ENCODE measurements at regions not wholly inside any gene's neighbourhood (a gene's known extent, or its start where the extent isn't known, plus 50 kb on each side); places are given as distances from the start of the nearest gene placed in this dataset.
"Not testable (repeated sequence)": the region's sequence is repeated elsewhere in the genome, so short reads cannot be mapped to it uniquely, and the experiment has no call there.

DNA sequence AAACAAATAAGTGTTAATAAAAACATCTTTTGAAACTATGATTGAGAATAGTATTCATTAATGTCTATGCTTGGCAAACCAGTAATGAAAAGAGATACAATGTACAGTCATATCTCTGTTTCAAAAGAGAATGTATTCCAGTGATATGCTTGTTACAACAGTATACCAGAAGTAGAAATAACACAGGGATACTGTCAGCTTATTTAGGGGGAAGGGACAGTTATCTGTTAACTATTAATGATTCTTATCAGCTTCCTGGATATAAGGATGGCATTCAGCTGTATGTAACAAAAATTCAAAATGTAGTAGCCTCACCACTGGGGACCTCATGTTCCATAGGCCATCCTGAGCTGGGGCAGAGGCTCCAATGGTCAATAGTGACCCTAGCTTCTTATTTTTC lies 103.8 kb upstream of the TBX18 start:
- no peak for TF ChIP-seq CTCF (conservative IDR thresholded peaks at IDR 0.05)
- H3K27ac ChIP-seq = peak overlapping the region; percentile 48

DNA sequence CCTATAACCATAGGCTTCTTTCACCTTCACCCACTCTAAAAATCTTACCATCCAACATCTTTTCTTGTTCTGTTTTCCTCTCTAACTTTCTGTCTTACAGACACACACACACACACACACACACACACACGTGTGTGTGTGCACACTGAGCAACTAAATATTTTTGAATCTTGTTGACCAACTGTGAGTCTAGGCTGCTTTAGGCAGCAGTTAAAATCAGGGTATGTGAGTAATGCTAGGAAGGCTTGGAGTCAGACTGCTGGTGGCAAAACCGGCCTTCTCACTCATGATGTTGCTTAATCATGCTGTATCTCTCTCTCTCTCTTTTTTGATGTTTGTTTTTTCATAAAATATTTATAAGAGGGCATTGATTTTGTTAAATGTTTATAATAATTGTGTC lies 103.1 kb upstream of the TBX18 start:
- H3K27ac ChIP-seq = peak overlapping the region; percentile 48
- no peak for TF ChIP-seq CTCF (conservative IDR thresholded peaks at IDR 0.05)

GRCh38 chr6:84866715-84867114 lies 102.3 kb upstream of the TBX18 start:
- peak overlapping the region; percentile 48 for H3K27ac ChIP-seq
- TF ChIP-seq CTCF (conservative IDR thresholded peaks at IDR 0.05) = no peak

- H3K27ac ChIP-seq = not testable (repeated sequence)
Measured at GRCh38 chr6:84865372-84865771, 101.0 kb upstream of the TBX18 start.

DNA sequence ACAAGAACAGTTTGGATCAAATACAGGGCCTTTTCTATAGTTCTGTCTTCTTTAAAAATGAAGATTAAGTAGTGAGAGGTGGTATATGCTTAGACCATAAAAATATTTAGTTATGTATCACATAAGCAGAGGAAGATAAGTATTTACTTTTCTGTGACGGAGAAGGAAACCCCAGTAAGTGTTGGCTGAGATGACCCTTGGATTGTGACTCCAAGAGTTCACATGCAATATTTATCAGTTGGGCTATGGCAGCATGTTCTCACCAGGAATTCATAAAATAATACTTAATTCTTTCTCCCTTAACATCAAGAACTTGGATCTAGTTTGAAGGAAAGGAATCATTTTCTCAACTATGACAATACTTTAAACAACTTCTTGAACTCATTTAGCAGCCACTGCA lies 98.4 kb upstream of the TBX18 start:
- H3K27ac ChIP-seq = no peak overlapping the region
- TF ChIP-seq CTCF (conservative IDR thresholded peaks at IDR 0.05) = no peak

GRCh38 chr6:84860920-84861319 lies 96.5 kb upstream of the TBX18 start:
- H3K27ac ChIP-seq = no peak overlapping the region
- no peak for TF ChIP-seq CTCF (conservative IDR thresholded peaks at IDR 0.05)

- no peak overlapping the region for H3K27ac ChIP-seq
- TF ChIP-seq CTCF (conservative IDR thresholded peaks at IDR 0.05) = no peak
Measured at GRCh38 chr6:84860509-84860908, 96.1 kb upstream of the TBX18 start.

DNA sequence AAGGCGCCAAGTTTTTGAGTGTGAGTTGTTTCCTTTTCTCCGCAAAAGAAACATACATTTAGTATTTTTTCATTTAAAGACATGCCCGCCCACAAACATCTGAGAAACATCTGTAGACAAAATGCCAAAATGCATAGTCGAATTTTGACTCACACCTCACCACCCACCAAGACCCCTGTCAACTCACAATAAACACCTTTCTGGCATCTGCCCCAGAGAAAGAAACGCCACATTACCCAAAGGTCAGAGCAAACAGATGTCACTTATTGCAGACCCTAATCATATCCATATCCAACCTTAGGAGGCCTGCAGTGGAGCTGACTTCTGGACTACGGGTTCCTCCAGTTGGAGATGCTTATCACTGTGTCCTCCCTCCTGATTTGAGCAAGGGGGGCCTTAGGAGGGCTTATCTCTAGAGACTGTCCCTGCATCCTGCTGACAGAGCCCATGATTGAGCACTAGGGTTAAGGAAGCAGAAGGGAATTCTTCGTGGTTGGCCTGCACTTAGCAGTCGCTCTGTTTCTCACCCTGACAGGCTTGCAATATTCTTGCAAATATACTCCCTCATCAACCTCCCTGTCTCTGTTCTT lies 90.5 kb upstream of the TBX18 start:
- TF ChIP-seq CTCF (conservative IDR thresholded peaks at IDR 0.05) = no peak
- no peak overlapping the region for H3K27ac ChIP-seq
